ENCODE measurements at regions not wholly inside any gene's neighbourhood (a gene's known extent, or its start where the extent isn't known, plus 50 kb on each side); places are given as distances from the start of the nearest gene placed in this dataset.

GRCh38 chr1:208513799-208514198 lies 269.6 kb upstream of the PLXNA2 start:
- no peak for DNase-seq (ENCODE audit: low spot score)

GRCh38 chr1:208515129-208515528 lies 270.9 kb upstream of the PLXNA2 start:
- no peak for DNase-seq (ENCODE audit: low spot score)

GRCh38 chr1:208516780-208517179 lies 272.6 kb upstream of the PLXNA2 start:
- DNase-seq (ENCODE audit: low spot score): no peak

GRCh38 chr1:208520438-208521099 lies 276.4 kb upstream of the PLXNA2 start:
- DNase-seq (ENCODE audit: low spot score): no peak

GRCh38 chr1:208521534-208521933 lies 277.4 kb upstream of the PLXNA2 start:
- DNase-seq (ENCODE audit: low spot score): no peak

GRCh38 chr1:208523007-208523406 lies 278.8 kb upstream of the PLXNA2 start:
- DNase-seq (ENCODE audit: low spot score): no peak

- no peak for DNase-seq (ENCODE audit: low spot score)
Observed at GRCh38 chr1:208524376-208524775, 280.2 kb upstream of the PLXNA2 start.

- DNase-seq (ENCODE audit: low spot score): no peak
Observed at GRCh38 chr1:208524925-208525324, 280.7 kb upstream of the PLXNA2 start.

GRCh38 chr1:208525417-208525816 lies 281.2 kb upstream of the PLXNA2 start:
- no peak for DNase-seq (ENCODE audit: low spot score)

GRCh38 chr1:208526613-208527125 lies 282.5 kb upstream of the PLXNA2 start:
- no peak for DNase-seq (ENCODE audit: low spot score)

- no peak for DNase-seq (ENCODE audit: low spot score)
Observed at GRCh38 chr1:208527156-208527555, 283.0 kb upstream of the PLXNA2 start.

GRCh38 chr1:208528578-208529240 lies 284.5 kb upstream of the PLXNA2 start:
- no peak for DNase-seq (ENCODE audit: low spot score)

GRCh38 chr1:208531003-208531750 lies 287.0 kb upstream of the PLXNA2 start:
- no peak for DNase-seq (ENCODE audit: low spot score)

GRCh38 chr1:208533746-208534598 lies 289.8 kb upstream of the PLXNA2 start:
- DNase-seq (ENCODE audit: low spot score): no peak

GRCh38 chr1:208534599-208534897 lies 290.4 kb upstream of the PLXNA2 start:
- no peak for DNase-seq (ENCODE audit: low spot score)

- DNase-seq (ENCODE audit: low spot score): no peak
Observed at GRCh38 chr1:208534979-208535378, 290.8 kb upstream of the PLXNA2 start.

- DNase-seq (ENCODE audit: low spot score): no peak
Observed at GRCh38 chr1:208535511-208535910, 291.3 kb upstream of the PLXNA2 start.

- no peak for DNase-seq (ENCODE audit: low spot score)
Observed at GRCh38 chr1:208536212-208536611, 292.0 kb upstream of the PLXNA2 start.

- no peak for DNase-seq (ENCODE audit: low spot score)
Observed at GRCh38 chr1:208537198-208537597, 293.0 kb upstream of the PLXNA2 start.

- DNase-seq (ENCODE audit: low spot score): no peak
Observed at GRCh38 chr1:208538078-208538477, 293.9 kb upstream of the PLXNA2 start.

GRCh38 chr1:208538587-208538986 lies 294.4 kb upstream of the PLXNA2 start:
- DNase-seq (ENCODE audit: low spot score): no peak

GRCh38 chr1:208540724-208541123 lies 296.5 kb upstream of the PLXNA2 start:
- DNase-seq (ENCODE audit: low spot score): no peak

All from HuH-7 (cell line).